Renal pelvis (tissue), 1 donor: ENCODE measurements at regions not wholly inside any gene's neighbourhood (a gene's known extent, or its start where the extent isn't known, plus 50 kb on each side); places are given as distances from the start of the nearest gene placed in this dataset.
A peak's percentile ranks its signal among the peaks of the same experiment; 100 is the strongest.
"Not testable (repeated sequence)": the region's sequence is repeated elsewhere in the genome, so short reads cannot be mapped to it uniquely, and the experiment has no call there.

Experiments used
- DNase-seq: peaks from one replicate; pipeline ENCODE4 v3.0.0-alpha.2; 2013

GRCh38 chr2:15823459-15824396 lies 116.6 kb upstream of the MYCN start:
- DNase-seq, result no peak

GRCh38 chr2:15824467-15824866 lies 115.9 kb upstream of the MYCN start:
- not testable (repeated sequence) for DNase-seq

GRCh38 chr2:15825276-15825980 lies 114.9 kb upstream of the MYCN start:
- no peak for DNase-seq

- DNase-seq, result peak; percentile 59
Observed at GRCh38 chr2:15826273-15826717, 114.1 kb upstream of the MYCN start.

GRCh38 chr2:15827001-15827400 lies 113.3 kb upstream of the MYCN start:
- no peak for DNase-seq

GRCh38 chr2:15828576-15828975 lies 111.8 kb upstream of the MYCN start:
- no peak for DNase-seq

- DNase-seq, result no peak
Observed at GRCh38 chr2:15829091-15829801, 111.1 kb upstream of the MYCN start.

- no peak for DNase-seq
Observed at GRCh38 chr2:15829985-15830384, 110.4 kb upstream of the MYCN start.

GRCh38 chr2:15830937-15831549 lies 109.3 kb upstream of the MYCN start:
- no peak for DNase-seq

GRCh38 chr2:15832030-15832709 lies 108.2 kb upstream of the MYCN start:
- no peak for DNase-seq

GRCh38 chr2:15832849-15833680 lies 107.3 kb upstream of the MYCN start:
- no peak for DNase-seq

- DNase-seq, result no peak
Observed at GRCh38 chr2:15833731-15834130, 106.6 kb upstream of the MYCN start.

- DNase-seq, result no peak
Observed at GRCh38 chr2:15834381-15835031, 105.8 kb upstream of the MYCN start.

GRCh38 chr2:15835991-15836688 lies 104.2 kb upstream of the MYCN start:
- no peak for DNase-seq

GRCh38 chr2:15836689-15837610 lies 103.4 kb upstream of the MYCN start:
- DNase-seq, result no peak

- no peak for DNase-seq
Observed at GRCh38 chr2:15838481-15839090, 101.8 kb upstream of the MYCN start.

- no peak for DNase-seq
Observed at GRCh38 chr2:15839426-15840124, 100.8 kb upstream of the MYCN start.
